Testis (tissue), 2 donors: ENCODE measurements at regions not wholly inside any gene's neighbourhood (a gene's known extent, or its start where the extent isn't known, plus 50 kb on each side); places are given as distances from the start of the nearest gene placed in this dataset.

ENCODE experiments used
- DNase-seq: peaks from one replicate; pipeline ENCODE4 v3.0.0-alpha.2; 2019
- H3K27ac ChIP-seq, 2 donors: fragments of 200-600 bp; sonication (generic); one replicate each; pipeline ENCODE4 v1.5.1; 2019
- H3K27me3 ChIP-seq: fragments of 200-600 bp; sonication (generic); one replicate; pipeline ENCODE4 v1.5.1; 2019
- H3K36me3 ChIP-seq: fragments of 200-600 bp; sonication (generic); one replicate; pipeline ENCODE4 v1.5.1; 2017; ENCODE audit warnings: low read depth; ENCODE audit errors: missing control alignments
- H3K4me1 ChIP-seq: fragments of 200-600 bp; sonication (generic); one replicate; pipeline ENCODE4 v1.5.1; 2019
- H3K4me3 ChIP-seq, 2 donors: fragments of 200-600 bp; sonication (generic); one replicate each; pipeline ENCODE4 v1.5.1; 2017 to 2019
- H3K9me3 ChIP-seq: fragments of 200-600 bp; sonication (generic); one replicate; pipeline ENCODE4 v1.5.1; 2017
- POLR2A ChIP-seq: fragments of 450-650 bp; IDR thresholded peaks from one replicate; pipeline ENCODE4 v1.6.1; 2017; ENCODE audit warnings: antibody characterized with exemption, mild to moderate bottlenecking, moderate library complexity
- WGBS, 2 donors: methylation state at CpG; one replicate each; pipeline ENCODE4 v1.1.5; 2018; 5-methylcytosine and 5-hydroxymethylcytosine counted together
- intact Hi-C: fragments of 100-400 bp; cut with DNase I; formaldehyde crosslinking; loops from one replicate; pipeline ENCODE4 v1.15.1; 2023; ENCODE audit warnings: low total_unique reads
- TF ChIP-seq, protein P1 (sequence below), 3 experiments: fragments of 450-650 bp in 2 of 3; fragments of 200-600 bp in 1 of 3; sonication (generic) in 1 of 3; IDR thresholded peaks; one replicate each; pipeline ENCODE4 v1.5.1; 2016 to 2019; ENCODE audit warnings: antibody characterized with exemption in 3 of 3, mild to moderate bottlenecking in 2 of 3, moderate library complexity in 1 of 3

DNA sequence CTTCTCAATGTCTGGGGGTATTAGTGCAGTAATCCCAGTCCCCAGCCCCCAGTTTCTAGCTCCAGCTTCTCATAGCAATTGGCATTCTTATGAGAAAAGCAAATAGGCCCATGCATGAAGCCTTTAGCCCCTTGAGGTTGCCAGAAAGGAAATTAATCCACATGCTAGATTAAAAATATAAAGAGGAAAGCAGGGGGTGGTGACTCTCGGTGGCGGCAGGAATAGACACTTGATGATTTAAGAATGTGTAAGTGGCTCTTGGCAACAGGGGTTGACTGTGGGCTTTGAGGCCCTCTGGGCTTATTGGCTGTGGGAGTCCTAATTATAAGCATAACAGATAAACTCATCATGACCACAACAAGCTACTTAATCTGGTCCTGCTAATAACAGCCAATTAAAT is 1367.3 kb upstream of the FLRT2 start:
- no peak overlapping the region for H3K4me3 ChIP-seq
- H3K36me3 ChIP-seq, result no peaks in the 10 kb centered on the region
- no peaks in the 10 kb centered on the region for H3K4me1 ChIP-seq
- TF ChIP-seq POLR2A, result no peak
- TF ChIP-seq, protein P1, sequence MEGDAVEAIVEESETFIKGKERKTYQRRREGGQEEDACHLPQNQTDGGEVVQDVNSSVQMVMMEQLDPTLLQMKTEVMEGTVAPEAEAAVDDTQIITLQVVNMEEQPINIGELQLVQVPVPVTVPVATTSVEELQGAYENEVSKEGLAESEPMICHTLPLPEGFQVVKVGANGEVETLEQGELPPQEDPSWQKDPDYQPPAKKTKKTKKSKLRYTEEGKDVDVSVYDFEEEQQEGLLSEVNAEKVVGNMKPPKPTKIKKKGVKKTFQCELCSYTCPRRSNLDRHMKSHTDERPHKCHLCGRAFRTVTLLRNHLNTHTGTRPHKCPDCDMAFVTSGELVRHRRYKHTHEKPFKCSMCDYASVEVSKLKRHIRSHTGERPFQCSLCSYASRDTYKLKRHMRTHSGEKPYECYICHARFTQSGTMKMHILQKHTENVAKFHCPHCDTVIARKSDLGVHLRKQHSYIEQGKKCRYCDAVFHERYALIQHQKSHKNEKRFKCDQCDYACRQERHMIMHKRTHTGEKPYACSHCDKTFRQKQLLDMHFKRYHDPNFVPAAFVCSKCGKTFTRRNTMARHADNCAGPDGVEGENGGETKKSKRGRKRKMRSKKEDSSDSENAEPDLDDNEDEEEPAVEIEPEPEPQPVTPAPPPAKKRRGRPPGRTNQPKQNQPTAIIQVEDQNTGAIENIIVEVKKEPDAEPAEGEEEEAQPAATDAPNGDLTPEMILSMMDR (IDR thresholded peaks at IDR 0.05), result no peak
- no peak overlapping the region for H3K27ac ChIP-seq
- intact Hi-C loops, result no loop called here
- no peak for DNase-seq
- H3K27me3 ChIP-seq, result no peaks in the 10 kb centered on the region
- 65 to 71% methylated on average over 2 of the region's 2 CpGs for WGBS, 2 donors
- H3K9me3 ChIP-seq, result no peaks in the 10 kb centered on the region

DNA sequence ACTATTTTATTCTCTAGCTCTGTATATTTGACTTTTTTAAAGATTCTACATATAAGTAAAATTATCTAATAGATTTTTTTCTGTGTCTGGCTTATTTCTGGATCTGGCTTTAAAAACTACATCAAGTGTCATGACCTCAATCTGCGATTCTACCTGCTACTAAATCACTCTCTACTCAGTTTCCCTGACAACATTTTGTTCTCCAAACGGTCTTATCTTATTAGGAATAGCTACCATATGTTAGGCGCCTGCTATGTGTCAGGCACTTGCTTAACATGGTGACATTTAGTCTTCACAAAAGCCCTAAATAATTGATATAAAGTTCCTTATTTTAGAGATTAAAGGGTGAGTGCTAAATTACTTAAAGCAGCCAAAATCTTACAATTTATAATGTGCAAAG is 1362.9 kb upstream of the FLRT2 start:
- no peak for TF ChIP-seq POLR2A
- TF ChIP-seq, protein P1 (IDR thresholded peaks at IDR 0.05), result no peak

DNA sequence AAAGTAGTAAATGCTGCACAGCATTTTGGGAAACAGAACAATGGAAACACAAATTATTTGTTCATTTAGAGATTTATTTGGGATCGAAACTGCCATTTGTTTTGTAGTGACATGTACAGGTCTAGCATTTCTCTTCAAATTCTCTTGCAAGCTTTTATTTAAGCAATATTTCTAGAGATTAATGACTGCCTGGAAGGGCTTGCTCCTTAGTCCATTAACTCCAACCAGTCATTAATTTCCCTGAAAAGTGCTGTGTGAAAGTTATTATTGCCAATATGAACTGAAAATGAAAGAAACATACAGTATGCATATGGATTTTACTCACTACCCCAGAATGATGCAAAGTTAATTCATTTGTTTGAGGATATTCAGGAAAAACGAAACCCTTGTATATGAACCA is 1349.6 kb upstream of the FLRT2 start:
- intact Hi-C loops, result no loop called here
- no peaks in the 10 kb centered on the region for H3K4me1 ChIP-seq
- 85 to 88% methylated on average over 2 of the region's 2 CpGs for WGBS, 2 donors
- no peaks in the 10 kb centered on the region for H3K36me3 ChIP-seq
- H3K9me3 ChIP-seq, result no peaks in the 10 kb centered on the region
- DNase-seq, result no peak
- no peak overlapping the region for H3K4me3 ChIP-seq
- H3K27me3 ChIP-seq, result no peaks in the 10 kb centered on the region
- no peak overlapping the region for H3K27ac ChIP-seq
- no peak for TF ChIP-seq POLR2A
- TF ChIP-seq, protein P1 (IDR thresholded peaks at IDR 0.05), result no peak

More for the DNA sequence above, 1362.9 kb upstream of the FLRT2 start:
- whole genome bisulfite sequencing, 2 donors, result 63 to 67% methylated on average over 3 of the region's 3 CpGs
- H3K9me3 ChIP-seq, result no peaks in the 10 kb centered on the region
- H3K4me1 ChIP-seq, result no peaks in the 10 kb centered on the region
- intact Hi-C loops, result no loop called here
- H3K36me3 ChIP-seq, result no peaks in the 10 kb centered on the region
- H3K27me3 ChIP-seq, result no peaks in the 10 kb centered on the region
- no peak for DNase-seq
- H3K4me3 ChIP-seq, result no peak overlapping the region
- no peak overlapping the region for H3K27ac ChIP-seq

DNA sequence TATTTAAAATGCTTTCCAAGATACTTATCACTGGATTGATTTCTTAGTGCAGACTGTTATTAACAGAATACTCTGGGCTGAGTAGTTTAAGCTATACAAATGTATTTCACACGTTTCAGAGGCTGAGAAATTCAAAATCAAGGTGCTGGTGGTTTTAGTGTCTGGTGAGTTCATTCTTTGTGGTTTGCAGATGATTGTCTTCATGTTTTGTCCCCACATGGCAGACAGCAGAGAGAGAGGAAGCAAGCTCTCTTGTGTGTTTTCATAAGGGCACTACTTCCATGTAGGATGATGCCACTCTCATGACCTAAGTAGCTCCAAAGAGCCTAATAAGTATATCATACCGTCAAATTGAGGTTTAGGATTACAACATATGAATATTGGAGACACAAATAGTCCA is 1348.9 kb upstream of the FLRT2 start:
- no peak for TF ChIP-seq POLR2A
- TF ChIP-seq, protein P1 (IDR thresholded peaks at IDR 0.05), result no peak
- no peaks in the 10 kb centered on the region for H3K9me3 ChIP-seq
- no peaks in the 10 kb centered on the region for H3K27me3 ChIP-seq
- WGBS, 2 donors, result 80 to 89% methylated on average over 2 of the region's 2 CpGs
- H3K4me1 ChIP-seq, result no peaks in the 10 kb centered on the region
- H3K4me3 ChIP-seq, result no peak overlapping the region
- intact Hi-C loops, result no loop called here
- no peak overlapping the region for H3K27ac ChIP-seq
- H3K36me3 ChIP-seq, result no peaks in the 10 kb centered on the region
- DNase-seq, result no peak

DNA sequence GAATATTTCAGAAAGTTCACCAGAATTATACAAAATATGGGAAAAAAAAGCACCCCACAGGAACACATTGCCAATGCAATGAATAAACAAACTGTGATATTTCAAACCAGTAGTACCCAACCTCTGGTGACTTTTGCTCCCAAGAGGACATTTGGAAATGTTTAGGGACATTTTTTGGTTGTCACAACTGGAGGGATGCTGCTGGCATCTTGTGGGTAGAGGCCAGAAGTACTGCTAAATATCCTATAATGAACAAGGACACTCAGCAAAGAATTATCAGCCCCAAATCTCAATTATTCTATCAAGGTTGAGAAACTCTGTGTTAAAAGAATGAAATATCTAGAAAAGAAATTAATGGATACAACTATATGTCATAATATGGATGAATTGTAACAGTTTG is 1334.4 kb upstream of the FLRT2 start:
- intact Hi-C loops, result no loop called here
- no peak for DNase-seq

More for the DNA sequence above, 1334.4 kb upstream of the FLRT2 start:
- Histone ChIP-seq H3K9me3 (no peaks in the 10 kb centered on the region), H3K36me3 (no peaks in the 10 kb centered on the region), H3K4me3 (no peak overlapping the region), H3K27ac (no peak overlapping the region), H3K4me1 (no peaks in the 10 kb centered on the region), H3K27me3 (no peaks in the 10 kb centered on the region)
- no peak for TF ChIP-seq POLR2A
- TF ChIP-seq, protein P1 (IDR thresholded peaks at IDR 0.05), result no peak
